ENCODE measurements at regions not wholly inside any gene's neighbourhood (a gene's known extent, or its start where the extent isn't known, plus 50 kb on each side); places are given as distances from the start of the nearest gene placed in this dataset.
"Not testable (repeated sequence)": the region's sequence is repeated elsewhere in the genome, so short reads cannot be mapped to it uniquely, and the experiment has no call there.

GRCh38 chr5:155799308-155799707 lies 527.7 kb upstream of the SGCD start:
- DNase-seq (ENCODE audit: insufficient read length) (no peak), FAIRE-seq (no peak)
- TF ChIP-seq POLR2A (IDR thresholded peaks at IDR 0.05; ENCODE audit: low read depth, low read length) (no peak), POLR2AphosphoS5 (IDR thresholded peaks at IDR 0.05; ENCODE audit: low read depth, low read length) (no peak), TAF1 (IDR thresholded peaks at IDR 0.05; ENCODE audit: borderline replicate concordance, low read depth, low read length) (no peak)

DNA sequence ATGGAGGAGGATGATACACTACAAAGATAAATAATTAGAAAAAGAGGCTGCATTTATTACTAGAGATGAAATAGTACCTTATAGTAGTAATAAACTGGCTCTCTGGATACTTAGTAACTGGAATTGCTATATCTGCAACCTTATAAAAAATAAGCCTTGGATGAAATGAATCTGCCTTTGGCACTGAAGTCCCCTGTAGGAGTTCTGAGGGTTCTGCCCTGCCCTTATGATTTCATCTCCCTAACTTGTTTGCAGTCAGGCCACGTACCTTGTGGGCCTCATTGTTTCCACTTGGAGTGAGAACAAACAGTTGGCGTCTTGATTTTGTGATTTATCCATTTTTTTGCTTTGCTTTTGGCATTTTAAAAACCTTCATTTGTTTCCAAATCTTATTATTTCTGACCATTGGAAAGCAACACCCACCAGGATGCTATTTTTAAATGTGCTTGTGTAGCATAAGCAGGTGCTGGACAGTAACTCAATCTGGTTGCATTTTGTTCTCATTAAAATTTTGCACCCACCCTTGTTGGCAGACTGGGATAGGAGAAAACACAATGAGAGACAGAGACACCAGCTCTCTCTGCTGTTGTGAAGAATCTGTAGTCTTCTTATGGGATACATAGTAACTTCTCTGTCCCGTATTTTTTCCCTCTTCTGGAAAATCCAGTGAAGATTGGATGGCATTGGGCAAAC lies 518.9 kb upstream of the SGCD start:
- DNase-seq (ENCODE audit: insufficient read length) = no peak
- TF ChIP-seq POLR2AphosphoS5 (IDR thresholded peaks at IDR 0.05; ENCODE audit: low read depth, low read length) (no peak), POLR2A (IDR thresholded peaks at IDR 0.05; ENCODE audit: low read depth, low read length) (no peak), TAF1 (IDR thresholded peaks at IDR 0.05; ENCODE audit: borderline replicate concordance, low read depth, low read length) (no peak)
- no peak for FAIRE-seq

- FAIRE-seq (no peak), DNase-seq (ENCODE audit: insufficient read length) (no peak)
- TF ChIP-seq POLR2AphosphoS5 (IDR thresholded peaks at IDR 0.05; ENCODE audit: low read depth, low read length) (no peak), TAF1 (IDR thresholded peaks at IDR 0.05; ENCODE audit: borderline replicate concordance, low read depth, low read length) (no peak), POLR2A (IDR thresholded peaks at IDR 0.05; ENCODE audit: low read depth, low read length) (no peak)
Measured at GRCh38 chr5:155815248-155815647, 511.7 kb upstream of the SGCD start.

- TF ChIP-seq TAF1 (IDR thresholded peaks at IDR 0.05; ENCODE audit: borderline replicate concordance, low read depth, low read length) (no peak), POLR2A (IDR thresholded peaks at IDR 0.05; ENCODE audit: low read depth, low read length) (no peak), POLR2AphosphoS5 (IDR thresholded peaks at IDR 0.05; ENCODE audit: low read depth, low read length) (no peak)
- FAIRE-seq (no peak), DNase-seq (ENCODE audit: insufficient read length) (no peak)
Measured at GRCh38 chr5:155822177-155822576, 504.8 kb upstream of the SGCD start.

- DNase-seq (ENCODE audit: insufficient read length) (no peak), FAIRE-seq (no peak)
- no peak for TF ChIP-seq POLR2A (IDR thresholded peaks at IDR 0.05; ENCODE audit: low read depth, low read length)
- TF ChIP-seq TAF1 (IDR thresholded peaks at IDR 0.05; ENCODE audit: borderline replicate concordance, low read depth, low read length) = no peak
- no peak for TF ChIP-seq POLR2AphosphoS5 (IDR thresholded peaks at IDR 0.05; ENCODE audit: low read depth, low read length)
Measured at GRCh38 chr5:155826611-155827507, 500.1 kb upstream of the SGCD start.

DNA sequence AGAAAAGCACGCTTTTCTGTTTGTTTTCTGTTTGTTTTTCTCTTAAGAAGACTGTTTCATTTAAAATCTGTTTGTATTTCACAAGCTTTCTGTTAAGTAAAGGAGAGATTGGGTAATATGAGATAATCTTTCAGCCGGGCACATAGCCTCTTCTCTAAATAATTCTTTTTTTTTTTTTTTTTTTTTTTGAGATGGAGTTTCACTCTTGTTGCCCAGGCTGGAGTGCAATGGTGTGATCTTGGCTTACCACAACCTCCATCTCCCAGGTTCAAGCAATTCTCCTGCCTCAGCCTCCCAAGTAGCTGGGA lies 499.5 kb upstream of the SGCD start:
- DNase-seq (ENCODE audit: insufficient read length); FAIRE-seq: not testable (repeated sequence)

- TF ChIP-seq POLR2AphosphoS5 (IDR thresholded peaks at IDR 0.05; ENCODE audit: low read depth, low read length) (no peak), TAF1 (IDR thresholded peaks at IDR 0.05; ENCODE audit: borderline replicate concordance, low read depth, low read length) (no peak), POLR2A (IDR thresholded peaks at IDR 0.05; ENCODE audit: low read depth, low read length) (no peak)
- FAIRE-seq (no peak), DNase-seq (ENCODE audit: insufficient read length) (no peak)
Measured at GRCh38 chr5:155827949-155828348, 499.0 kb upstream of the SGCD start.

DNA sequence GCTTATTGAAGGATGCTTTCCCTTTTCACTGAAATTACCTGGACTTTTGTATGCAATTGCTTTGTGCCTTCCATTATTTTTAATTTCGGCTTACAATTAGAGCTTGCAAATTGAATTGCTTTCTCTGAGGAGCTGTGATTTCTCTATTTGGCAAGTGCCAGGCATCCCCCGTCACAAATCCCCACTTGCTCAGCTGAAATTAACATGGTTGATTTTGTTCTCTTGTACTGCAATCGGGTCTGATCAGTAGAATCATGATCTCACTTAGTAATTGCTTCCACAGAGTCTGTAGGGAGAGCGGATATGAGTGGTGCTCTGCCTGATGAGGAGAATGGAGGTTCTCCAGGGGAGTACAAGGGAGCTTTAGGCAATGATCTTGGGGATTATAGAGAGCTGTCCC lies 495.5 kb upstream of the SGCD start:
- DNase-seq (ENCODE audit: insufficient read length) (no peak), FAIRE-seq (no peak)
- TF ChIP-seq TAF1 (IDR thresholded peaks at IDR 0.05; ENCODE audit: borderline replicate concordance, low read depth, low read length) (no peak), POLR2AphosphoS5 (IDR thresholded peaks at IDR 0.05; ENCODE audit: low read depth, low read length) (no peak), POLR2A (IDR thresholded peaks at IDR 0.05; ENCODE audit: low read depth, low read length) (no peak)

DNA sequence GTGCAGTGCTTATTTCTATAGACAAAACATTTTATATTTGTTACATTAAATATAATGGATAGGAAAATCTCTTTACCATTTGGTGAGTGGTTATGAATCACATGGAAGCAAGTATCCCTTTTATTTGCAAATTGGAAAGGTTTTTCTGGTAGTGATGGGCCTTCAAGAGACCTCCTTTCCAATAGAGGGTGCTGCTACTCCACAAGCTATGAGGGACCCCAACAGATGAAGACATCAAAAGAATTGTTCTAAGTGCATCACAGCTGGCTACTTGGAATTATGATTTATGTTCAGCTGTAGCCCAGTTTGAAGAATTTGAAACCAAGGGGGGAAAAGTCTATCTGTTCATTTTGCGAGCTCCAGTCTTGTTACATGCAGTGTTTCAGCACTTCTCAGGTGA lies 493.7 kb upstream of the SGCD start:
- no peak for DNase-seq (ENCODE audit: insufficient read length)

GRCh38 chr5:155834271-155834975 lies 492.5 kb upstream of the SGCD start:
- no peak for FAIRE-seq
- TF ChIP-seq POLR2A (IDR thresholded peaks at IDR 0.05; ENCODE audit: low read depth, low read length) = no peak
- no peak for TF ChIP-seq POLR2AphosphoS5 (IDR thresholded peaks at IDR 0.05; ENCODE audit: low read depth, low read length)
- no peak for TF ChIP-seq TAF1 (IDR thresholded peaks at IDR 0.05; ENCODE audit: borderline replicate concordance, low read depth, low read length)
- DNase-seq (ENCODE audit: insufficient read length) = no peak

More for the DNA sequence above, 493.7 kb upstream of the SGCD start:
- TF ChIP-seq POLR2A (IDR thresholded peaks at IDR 0.05; ENCODE audit: low read depth, low read length) (no peak), TAF1 (IDR thresholded peaks at IDR 0.05; ENCODE audit: borderline replicate concordance, low read depth, low read length) (no peak), POLR2AphosphoS5 (IDR thresholded peaks at IDR 0.05; ENCODE audit: low read depth, low read length) (no peak)
- no peak for FAIRE-seq

- DNase-seq (ENCODE audit: insufficient read length) (no peak), FAIRE-seq (no peak)
- TF ChIP-seq POLR2AphosphoS5 (IDR thresholded peaks at IDR 0.05; ENCODE audit: low read depth, low read length) (no peak), TAF1 (IDR thresholded peaks at IDR 0.05; ENCODE audit: borderline replicate concordance, low read depth, low read length) (no peak), POLR2A (IDR thresholded peaks at IDR 0.05; ENCODE audit: low read depth, low read length) (no peak)
Measured at GRCh38 chr5:155836089-155836803, 490.7 kb upstream of the SGCD start.

Data from GM12892 (cell line).